ENCODE measurements at regions not wholly inside any gene's neighbourhood (a gene's known extent, or its start where the extent isn't known, plus 50 kb on each side); places are given as distances from the start of the nearest gene placed in this dataset.

DNA sequence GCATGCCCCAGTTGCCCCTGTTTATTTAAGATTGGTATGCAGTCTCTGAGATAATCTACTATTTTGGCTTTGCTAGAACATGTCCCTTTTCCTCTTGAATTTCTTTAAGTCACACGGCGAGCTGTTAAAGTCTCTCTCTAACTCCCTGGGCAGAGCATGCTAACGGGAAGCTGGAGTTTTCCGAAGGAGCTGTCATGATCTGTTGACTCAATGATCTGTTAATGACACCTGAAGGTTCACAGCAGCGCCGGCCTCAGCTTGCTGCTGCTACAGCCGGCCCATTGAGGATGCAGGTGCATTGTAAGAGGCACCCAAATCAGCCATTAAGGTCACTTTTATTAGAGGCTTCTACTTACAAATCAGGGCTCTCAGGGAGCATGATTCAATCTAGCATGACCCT is 1203.4 kb downstream of the MAT2B start:
- DNase-seq (peak in 1 of 6 donors; percentile 36), FAIRE-seq (no peak), ATAC-seq (no peak)
- Histone ChIP-seq H3K9me3 (no peaks in the 10 kb centered on the region), H3K27ac (no peak overlapping the region), H3K36me3 (no peaks in the 10 kb centered on the region), H3K4me1 (no peaks in the 10 kb centered on the region), H3K4me3 (no peak overlapping the region), H3K27me3 (no peaks in the 10 kb centered on the region)
- intact Hi-C loops (cut with DNase I), result no loop called here
- TF ChIP-seq, protein P1, sequence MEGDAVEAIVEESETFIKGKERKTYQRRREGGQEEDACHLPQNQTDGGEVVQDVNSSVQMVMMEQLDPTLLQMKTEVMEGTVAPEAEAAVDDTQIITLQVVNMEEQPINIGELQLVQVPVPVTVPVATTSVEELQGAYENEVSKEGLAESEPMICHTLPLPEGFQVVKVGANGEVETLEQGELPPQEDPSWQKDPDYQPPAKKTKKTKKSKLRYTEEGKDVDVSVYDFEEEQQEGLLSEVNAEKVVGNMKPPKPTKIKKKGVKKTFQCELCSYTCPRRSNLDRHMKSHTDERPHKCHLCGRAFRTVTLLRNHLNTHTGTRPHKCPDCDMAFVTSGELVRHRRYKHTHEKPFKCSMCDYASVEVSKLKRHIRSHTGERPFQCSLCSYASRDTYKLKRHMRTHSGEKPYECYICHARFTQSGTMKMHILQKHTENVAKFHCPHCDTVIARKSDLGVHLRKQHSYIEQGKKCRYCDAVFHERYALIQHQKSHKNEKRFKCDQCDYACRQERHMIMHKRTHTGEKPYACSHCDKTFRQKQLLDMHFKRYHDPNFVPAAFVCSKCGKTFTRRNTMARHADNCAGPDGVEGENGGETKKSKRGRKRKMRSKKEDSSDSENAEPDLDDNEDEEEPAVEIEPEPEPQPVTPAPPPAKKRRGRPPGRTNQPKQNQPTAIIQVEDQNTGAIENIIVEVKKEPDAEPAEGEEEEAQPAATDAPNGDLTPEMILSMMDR (IDR thresholded peaks at IDR 0.05), result no peak
- 36 to 38% methylated on average over 7 of the region's 7 CpGs for WGBS, 2 donors

DNA sequence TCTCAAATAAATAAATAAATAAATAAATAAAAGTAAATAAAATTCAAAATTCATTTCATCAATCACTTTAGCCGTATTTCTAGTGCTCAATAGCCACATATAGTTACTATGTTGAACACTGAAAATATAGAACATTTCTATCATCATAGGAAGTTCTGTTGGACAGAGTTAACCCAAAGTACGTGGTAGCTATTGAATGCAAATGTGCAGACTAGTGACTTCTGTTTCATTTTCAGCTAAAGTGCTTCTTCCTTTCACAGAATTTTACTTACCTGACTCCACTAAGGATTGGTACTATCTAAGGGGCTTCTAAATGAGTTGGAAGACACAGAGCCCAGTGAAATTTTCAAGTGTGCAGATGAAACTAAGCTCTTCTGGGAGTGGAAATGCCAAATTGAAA is 1208.3 kb downstream of the MAT2B start:
- Histone ChIP-seq H3K27me3 (no peaks in the 10 kb centered on the region), H3K4me3 (no peak overlapping the region), H3K9me3 (no peaks in the 10 kb centered on the region), H3K36me3 (no peaks in the 10 kb centered on the region), H3K4me1 (no peaks in the 10 kb centered on the region), H3K27ac (no peak overlapping the region)
- WGBS, 2 donors, result 55 to 71% methylated on average over 2 of the region's 2 CpGs
- TF ChIP-seq, protein P1 (IDR thresholded peaks at IDR 0.05), result no peak
- no peak for DNase-seq
- intact Hi-C loops (cut with DNase I), result no loop called here
- FAIRE-seq, result no peak
- ATAC-seq, result no peak

DNA sequence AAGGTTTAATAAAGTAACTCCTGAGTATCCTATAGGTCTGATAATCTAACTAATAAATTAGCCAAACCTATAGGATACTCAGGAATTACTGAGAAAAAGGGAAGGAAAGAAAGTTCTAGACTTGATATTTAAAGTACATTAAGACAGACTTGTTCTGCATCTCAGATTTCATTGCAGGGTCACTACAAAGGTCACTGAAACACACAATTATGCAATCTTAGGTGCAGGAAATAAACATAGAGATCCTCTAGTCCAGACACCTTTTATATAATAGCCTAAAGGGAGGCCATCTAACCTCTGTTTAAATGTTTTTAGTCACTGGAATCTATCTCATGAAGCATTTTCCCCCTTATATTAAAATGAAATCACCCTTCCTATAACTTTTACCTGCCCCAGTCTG is 1215.7 kb downstream of the MAT2B start:
- intact Hi-C loops (cut with DNase I), result no loop called here
- Histone ChIP-seq H3K27me3 (no peaks in the 10 kb centered on the region), H3K27ac (no peak overlapping the region), H3K9me3 (no peaks in the 10 kb centered on the region), H3K4me3 (no peak overlapping the region), H3K4me1 (no peaks in the 10 kb centered on the region), H3K36me3 (no peaks in the 10 kb centered on the region)
- DNase-seq, result no peak
- TF ChIP-seq, protein P1 (IDR thresholded peaks at IDR 0.05), result no peak
- FAIRE-seq, result no peak
- no peak for ATAC-seq

DNA sequence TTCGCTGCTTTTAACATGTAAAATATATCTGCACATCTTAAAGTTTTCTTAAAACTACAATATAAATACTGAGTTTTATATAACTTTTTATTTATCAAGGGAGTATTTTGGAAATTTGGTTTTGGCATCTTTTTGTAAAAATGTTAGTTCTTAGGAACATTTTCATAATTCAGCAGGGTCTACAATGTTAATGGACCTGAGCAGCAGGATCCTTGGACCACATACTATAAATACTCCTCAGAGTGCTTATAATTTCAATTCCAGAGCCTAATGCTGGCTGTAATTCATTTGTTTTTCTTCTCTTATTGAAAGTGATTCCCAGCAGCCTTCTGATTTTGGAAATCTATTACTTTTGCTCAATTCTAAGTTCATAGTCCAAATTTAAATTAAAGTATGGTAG is 1216.2 kb downstream of the MAT2B start:
- H3K36me3 ChIP-seq, result no peaks in the 10 kb centered on the region
- H3K27me3 ChIP-seq, result no peaks in the 10 kb centered on the region
- 78 to 83% methylated on average over 1 of the region's 1 CpG for WGBS, 2 donors
- no peak overlapping the region for H3K27ac ChIP-seq
- no peak for ATAC-seq
- intact Hi-C loops (cut with DNase I), result no loop called here
- H3K4me1 ChIP-seq, result no peaks in the 10 kb centered on the region
- no peaks in the 10 kb centered on the region for H3K9me3 ChIP-seq
- TF ChIP-seq, protein P1 (IDR thresholded peaks at IDR 0.05), result no peak
- no peak for DNase-seq
- FAIRE-seq, result no peak
- H3K4me3 ChIP-seq, result no peak overlapping the region

DNA sequence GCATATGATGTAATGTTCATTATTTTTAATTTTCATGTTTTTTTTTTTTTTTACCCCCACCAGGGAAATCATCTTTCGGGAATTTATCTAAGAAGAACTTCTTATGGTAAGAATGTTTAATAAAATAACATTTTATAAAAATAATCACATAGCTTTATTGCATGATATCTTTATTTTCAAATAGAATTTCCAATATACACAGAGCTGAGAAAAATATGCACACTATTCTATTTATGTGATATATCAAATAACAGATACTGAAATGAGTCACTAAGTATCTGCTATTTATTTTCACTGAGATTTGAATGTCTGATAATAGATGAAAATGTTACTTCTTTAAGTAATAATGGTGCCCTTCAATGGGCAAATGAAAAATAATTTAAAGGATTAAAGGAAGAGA is 1217.3 kb downstream of the MAT2B start:
- H3K4me1 ChIP-seq, result no peaks in the 10 kb centered on the region
- TF ChIP-seq, protein P1 (IDR thresholded peaks at IDR 0.05), result no peak
- no peak for ATAC-seq
- no peak for DNase-seq
- no peak overlapping the region for H3K4me3 ChIP-seq
- no peaks in the 10 kb centered on the region for H3K27me3 ChIP-seq
- 70 to 77% methylated on average over 1 of the region's 1 CpG for WGBS, 2 donors
- H3K36me3 ChIP-seq, result no peaks in the 10 kb centered on the region
- FAIRE-seq, result no peak
- H3K27ac ChIP-seq, result no peak overlapping the region
- intact Hi-C loops (cut with DNase I), result no loop called here
- H3K9me3 ChIP-seq, result no peaks in the 10 kb centered on the region

All from pancreas (tissue), 10 donors.